GM06990 (cell line): ENCODE measurements at regions not wholly inside any gene's neighbourhood (a gene's known extent, or its start where the extent isn't known, plus 50 kb on each side); places are given as distances from the start of the nearest gene placed in this dataset.

Source experiments
- DNase-seq: peaks from one replicate; pipeline ENCODE4 v3.0.0-alpha.2; 2011; ENCODE audit not compliant: insufficient read length; ENCODE audit errors: extremely low read depth
- H3K27me3 ChIP-seq: replicated peaks from 2 replicates; pipeline ENCODE4 v1.6.0; 2011; ENCODE audit warnings: low read length; ENCODE audit not compliant: control insufficient read depth, insufficient read depth
- H3K36me3 ChIP-seq: 2 replicates; pipeline ENCODE4 v1.5.1; 2011; ENCODE audit warnings: low read length; ENCODE audit not compliant: control insufficient read depth, insufficient read depth
- H3K4me3 ChIP-seq: replicated peaks from 2 replicates; pipeline ENCODE4 v1.5.1; 2011; ENCODE audit warnings: low read depth, mild to moderate bottlenecking, control low read depth, low read length
- TF ChIP-seq, protein P1 (sequence below): IDR thresholded peaks from 2 replicates; pipeline ENCODE4 v1.5.1; 2011; ENCODE audit warnings: low read length, control low read depth, mild to moderate bottlenecking, inconsistent platforms; ENCODE audit not compliant: insufficient read depth, poor library complexity, severe bottlenecking

GRCh38 chr4:124591637-124592036 is 120.9 kb downstream of the ANKRD50 start:
- no peak overlapping the region for H3K4me3 ChIP-seq
- H3K27me3 ChIP-seq, result no peaks in the 10 kb centered on the region
- no peak for DNase-seq
- TF ChIP-seq, protein P1, sequence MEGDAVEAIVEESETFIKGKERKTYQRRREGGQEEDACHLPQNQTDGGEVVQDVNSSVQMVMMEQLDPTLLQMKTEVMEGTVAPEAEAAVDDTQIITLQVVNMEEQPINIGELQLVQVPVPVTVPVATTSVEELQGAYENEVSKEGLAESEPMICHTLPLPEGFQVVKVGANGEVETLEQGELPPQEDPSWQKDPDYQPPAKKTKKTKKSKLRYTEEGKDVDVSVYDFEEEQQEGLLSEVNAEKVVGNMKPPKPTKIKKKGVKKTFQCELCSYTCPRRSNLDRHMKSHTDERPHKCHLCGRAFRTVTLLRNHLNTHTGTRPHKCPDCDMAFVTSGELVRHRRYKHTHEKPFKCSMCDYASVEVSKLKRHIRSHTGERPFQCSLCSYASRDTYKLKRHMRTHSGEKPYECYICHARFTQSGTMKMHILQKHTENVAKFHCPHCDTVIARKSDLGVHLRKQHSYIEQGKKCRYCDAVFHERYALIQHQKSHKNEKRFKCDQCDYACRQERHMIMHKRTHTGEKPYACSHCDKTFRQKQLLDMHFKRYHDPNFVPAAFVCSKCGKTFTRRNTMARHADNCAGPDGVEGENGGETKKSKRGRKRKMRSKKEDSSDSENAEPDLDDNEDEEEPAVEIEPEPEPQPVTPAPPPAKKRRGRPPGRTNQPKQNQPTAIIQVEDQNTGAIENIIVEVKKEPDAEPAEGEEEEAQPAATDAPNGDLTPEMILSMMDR, result no peak
- no peaks in the 10 kb centered on the region for H3K36me3 ChIP-seq

- Histone ChIP-seq H3K27me3 (no peaks in the 10 kb centered on the region), H3K4me3 (no peak overlapping the region), H3K36me3 (no peaks in the 10 kb centered on the region)
- TF ChIP-seq, protein P1, result no peak
- DNase-seq, result no peak
Observed at GRCh38 chr4:124593494-124593893, 119.0 kb downstream of the ANKRD50 start.

DNA sequence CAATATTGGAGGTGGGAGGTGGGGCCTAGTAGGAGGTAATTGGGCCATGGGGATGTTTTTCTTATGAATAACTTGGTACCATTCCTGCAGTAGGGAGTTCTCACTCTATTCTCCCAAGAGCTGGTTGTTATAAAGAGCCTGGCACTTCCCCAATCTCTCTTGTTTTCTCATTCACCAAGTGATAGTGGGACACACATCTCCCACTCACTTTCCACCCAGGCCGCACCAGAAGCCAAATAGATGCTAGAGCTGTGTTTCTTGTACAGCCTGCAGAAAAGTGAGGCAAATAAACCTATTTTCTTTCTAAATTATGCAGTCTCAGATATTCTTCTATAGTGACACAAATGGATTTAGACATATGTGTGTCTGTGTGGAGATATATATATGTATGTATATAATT is 117.6 kb downstream of the ANKRD50 start:
- DNase-seq, result no peak
- no peaks in the 10 kb centered on the region for H3K27me3 ChIP-seq
- H3K36me3 ChIP-seq, result no peaks in the 10 kb centered on the region
- TF ChIP-seq, protein P1, result no peak
- no peak overlapping the region for H3K4me3 ChIP-seq

GRCh38 chr4:124596816-124597215 is 115.7 kb downstream of the ANKRD50 start:
- no peaks in the 10 kb centered on the region for H3K36me3 ChIP-seq
- TF ChIP-seq, protein P1, result no peak
- DNase-seq, result no peak
- no peak overlapping the region for H3K4me3 ChIP-seq
- H3K27me3 ChIP-seq, result no peaks in the 10 kb centered on the region

DNA sequence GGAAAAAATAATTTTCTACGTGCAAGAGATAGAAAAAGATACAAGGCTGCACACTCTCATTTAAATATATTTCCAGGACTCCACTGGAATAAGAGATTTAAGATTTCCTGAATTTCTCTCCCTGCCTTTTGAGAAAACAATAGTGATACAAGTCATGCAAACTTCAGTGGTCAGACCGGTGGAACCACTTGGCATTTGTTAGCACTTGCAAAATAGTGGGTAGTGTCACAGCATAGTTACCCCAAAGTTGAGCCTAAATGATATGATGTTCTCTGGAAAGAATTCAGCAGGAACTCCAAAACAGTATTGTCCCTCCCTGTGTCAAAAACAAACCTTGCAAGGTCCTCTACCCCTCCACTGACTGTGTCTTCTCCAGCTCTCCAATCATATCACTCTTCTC is 102.3 kb downstream of the ANKRD50 start:
- Histone ChIP-seq H3K36me3 (no peaks in the 10 kb centered on the region), H3K27me3 (no peaks in the 10 kb centered on the region), H3K4me3 (no peak overlapping the region)
- no peak for DNase-seq
- TF ChIP-seq, protein P1, result no peak
